Endothelial cell (in vitro differentiated cells): ENCODE measurements at regions not wholly inside any gene's neighbourhood (a gene's known extent, or its start where the extent isn't known, plus 50 kb on each side); places are given as distances from the start of the nearest gene placed in this dataset.

ENCODE experiments used
- DNase-seq: peaks from one replicate; pipeline ENCODE4 v3.0.0; 2021; ENCODE audit warnings: low spot score
- H3K27ac Mint-ChIP-seq: one replicate; pipeline ENCODE4 v1.8.0; 2021; ENCODE audit warnings: mixed read lengths, inconsistent platforms; ENCODE audit not compliant: unreplicated experiment
- H3K27me3 Mint-ChIP-seq: one replicate; pipeline ENCODE4 v1.8.0; 2021; ENCODE audit warnings: mild to moderate bottlenecking, moderate library complexity, mixed read lengths, inconsistent platforms; ENCODE audit not compliant: unreplicated experiment
- H3K36me3 Mint-ChIP-seq: one replicate; pipeline ENCODE4 v1.8.0; 2021; ENCODE audit warnings: mild to moderate bottlenecking, low read depth, mixed read lengths, inconsistent platforms; ENCODE audit not compliant: unreplicated experiment
- H3K4me1 Mint-ChIP-seq: one replicate; pipeline ENCODE4 v1.8.0; 2021; ENCODE audit warnings: mild to moderate bottlenecking, mixed read lengths, inconsistent platforms; ENCODE audit not compliant: unreplicated experiment
- H3K4me3 Mint-ChIP-seq: one replicate; pipeline ENCODE4 v1.8.0; 2021; ENCODE audit warnings: mild to moderate bottlenecking, mixed read lengths, inconsistent platforms; ENCODE audit not compliant: unreplicated experiment
- H3K9me3 Mint-ChIP-seq: one replicate; pipeline ENCODE4 v1.8.0; 2021; ENCODE audit warnings: mixed read lengths, inconsistent platforms; ENCODE audit not compliant: unreplicated experiment
- CTCF ChIP-seq: fragments of 200-600 bp; sonication (generic); IDR thresholded peaks from one replicate; pipeline ENCODE4 v1.5.0; 2021; ENCODE audit warnings: antibody characterized with exemption; ENCODE audit not compliant: unreplicated experiment

- Mint-ChIP-seq H3K4me3 (no peak overlapping the region), H3K27me3 (no peaks in the 10 kb centered on the region), H3K36me3 (no peaks in the 10 kb centered on the region), H3K4me1 (peaks cover 5% of the 10 kb centered on the region), H3K9me3 (no peaks in the 10 kb centered on the region), H3K27ac (no peak overlapping the region)
- no peak for DNase-seq
- no peak for TF ChIP-seq CTCF
Observed at GRCh38 chr4:60611762-60612496, 588.2 kb upstream of the ADGRL3 start.

- H3K4me1 Mint-ChIP-seq: no peaks in the 10 kb centered on the region
- no peak overlapping the region for H3K4me3 Mint-ChIP-seq
- no peaks in the 10 kb centered on the region for H3K36me3 Mint-ChIP-seq
- no peak for TF ChIP-seq CTCF
- H3K27ac Mint-ChIP-seq: no peak overlapping the region
- DNase-seq: no peak
- no peaks in the 10 kb centered on the region for H3K9me3 Mint-ChIP-seq
- no peaks in the 10 kb centered on the region for H3K27me3 Mint-ChIP-seq
Observed at GRCh38 chr4:60617731-60618130, 582.4 kb upstream of the ADGRL3 start.

GRCh38 chr4:60619531-60620305 lies 580.4 kb upstream of the ADGRL3 start:
- Mint-ChIP-seq H3K36me3 (no peaks in the 10 kb centered on the region), H3K9me3 (no peaks in the 10 kb centered on the region), H3K4me3 (no peak overlapping the region), H3K4me1 (no peaks in the 10 kb centered on the region), H3K27me3 (no peaks in the 10 kb centered on the region), H3K27ac (no peak overlapping the region)
- TF ChIP-seq CTCF: no peak
- no peak for DNase-seq

- DNase-seq: no peak
- no peak overlapping the region for H3K4me3 Mint-ChIP-seq
- no peaks in the 10 kb centered on the region for H3K4me1 Mint-ChIP-seq
- no peaks in the 10 kb centered on the region for H3K27me3 Mint-ChIP-seq
- no peaks in the 10 kb centered on the region for H3K9me3 Mint-ChIP-seq
- no peaks in the 10 kb centered on the region for H3K36me3 Mint-ChIP-seq
- TF ChIP-seq CTCF: no peak
- H3K27ac Mint-ChIP-seq: no peak overlapping the region
Observed at GRCh38 chr4:60637976-60638375, 562.1 kb upstream of the ADGRL3 start.

GRCh38 chr4:60648774-60649173 lies 551.4 kb upstream of the ADGRL3 start:
- Mint-ChIP-seq H3K27me3 (no peaks in the 10 kb centered on the region), H3K4me1 (no peaks in the 10 kb centered on the region), H3K36me3 (no peaks in the 10 kb centered on the region), H3K27ac (no peak overlapping the region), H3K4me3 (no peak overlapping the region), H3K9me3 (no peaks in the 10 kb centered on the region)
- no peak for TF ChIP-seq CTCF
- DNase-seq: no peak
